IMR-90 (cell line): ENCODE measurements at regions not wholly inside any gene's neighbourhood (a gene's known extent, or its start where the extent isn't known, plus 50 kb on each side); places are given as distances from the start of the nearest gene placed in this dataset.

Experiments used
- ATAC-seq: fragments of 200-7000 bp; cut with Tn5 transposase; 2 replicates; pipeline ENCODE4 v1.9.1; 2020; ENCODE audit warnings: low read depth, mild to moderate bottlenecking, moderate library complexity
- BruUV-seq: library from RNA; stranded (reverse); fragments of 400-500 nt; replicated peaks from 2 replicates; lab custom pipeline; 2021; lab: Mats Ljungman, UMichigan
- CTCF ChIA-PET: fragments of 300-600 bp; formaldehyde crosslinking; extraction: SDS; loops from one replicate; lab custom pipeline; 2021; ENCODE audit warnings: antibody characterized with exemption; lab: Yijun Ruan, JAX
- POLR2A ChIA-PET: fragments of 300-600 bp; sonication (Branson Sonifier 250); formaldehyde crosslinking; loops from one replicate; lab custom pipeline; 2022; ENCODE audit warnings: antibody characterized with exemption; ENCODE audit not compliant: unreplicated experiment; lab: Charles Lee
- DNase-seq: peaks from one replicate; pipeline ENCODE4 v3.0.0; 2013
- H2AFZ ChIP-seq: replicated peaks from 2 replicates; pipeline ENCODE3; 2013; ENCODE audit warnings: low read length, mild to moderate bottlenecking; ENCODE audit not compliant: poor library complexity
- H2AK5ac ChIP-seq: 2 replicates; pipeline ENCODE4 v1.6.1; 2013; ENCODE audit warnings: low read depth, low read length, inconsistent platforms
- H2AK9ac ChIP-seq: replicated peaks from 2 replicates; pipeline ENCODE3; 2013; ENCODE audit warnings: mild to moderate bottlenecking, low read depth, low read length, moderate library complexity; ENCODE audit not compliant: poor library complexity
- H2BK120ac ChIP-seq: 2 replicates; pipeline ENCODE4 v1.6.1; 2013; ENCODE audit warnings: low read depth, low read length, inconsistent platforms
- H2BK15ac ChIP-seq: 3 replicates; pipeline ENCODE4 v1.6.1; 2013; ENCODE audit warnings: low read depth, low read length, inconsistent platforms
- H2BK20ac ChIP-seq: 2 replicates; pipeline ENCODE4 v1.6.1; 2013; ENCODE audit warnings: low read depth, mild to moderate bottlenecking, inconsistent platforms, low read length, moderate library complexity
- H2BK5ac ChIP-seq: 2 replicates; pipeline ENCODE4 v1.6.1; 2013; ENCODE audit warnings: mild to moderate bottlenecking, low read depth, low read length, inconsistent platforms; ENCODE audit not compliant: poor library complexity, severe bottlenecking
- H3K14ac ChIP-seq: replicated peaks from 2 replicates; pipeline ENCODE4 v1.6.1; 2013; ENCODE audit warnings: low read depth, low read length, inconsistent platforms
- H3K18ac ChIP-seq: 2 replicates; pipeline ENCODE4 v1.6.1; 2013; ENCODE audit warnings: low read depth, low read length, control low read depth
- H3K23ac ChIP-seq: 2 replicates; pipeline ENCODE4 v1.6.1; 2013; ENCODE audit warnings: low read depth, low read length, inconsistent platforms
- H3K27ac ChIP-seq: 2 replicates; pipeline ENCODE4 v1.5.1; 2013; ENCODE audit warnings: mild to moderate bottlenecking, control low read depth, low read length; ENCODE audit not compliant: insufficient read depth
- H3K27me3 ChIP-seq: 2 replicates; pipeline ENCODE4 v1.6.1; 2013; ENCODE audit warnings: low read length; ENCODE audit not compliant: control insufficient read depth, insufficient read depth
- H3K36me3 ChIP-seq: 2 replicates; pipeline ENCODE4 v1.6.1; 2013; ENCODE audit warnings: low read length, mixed read lengths; ENCODE audit not compliant: control insufficient read depth, insufficient read depth
- H3K4ac ChIP-seq: 2 replicates; pipeline ENCODE4 v1.6.1; 2013; ENCODE audit warnings: low read depth, low read length, inconsistent platforms
- H3K4me1 ChIP-seq: 2 replicates; pipeline ENCODE4 v1.6.1; 2013; ENCODE audit warnings: low read length, mixed read lengths; ENCODE audit not compliant: control insufficient read depth, insufficient read depth
- H3K4me2 ChIP-seq: 2 replicates; pipeline ENCODE4 v1.6.1; 2013; ENCODE audit warnings: low read depth, mild to moderate bottlenecking, control low read depth, low read length, moderate library complexity
- H3K4me3 ChIP-seq: 2 replicates; pipeline ENCODE4 v1.5.1; 2013; ENCODE audit warnings: low read depth, mild to moderate bottlenecking, control low read depth, low read length, moderate library complexity; ENCODE audit not compliant: insufficient read depth
- H3K56ac ChIP-seq: 2 replicates; pipeline ENCODE4 v1.6.1; 2013; ENCODE audit warnings: low read length, inconsistent platforms; ENCODE audit not compliant: insufficient read depth; ENCODE audit errors: extremely low read depth
- H3K79me1 ChIP-seq, 2 experiments: 2 replicates each; pipeline ENCODE4 v1.6.1; 2013; ENCODE audit warnings: low read length in 2 of 2, inconsistent platforms in 1 of 2, low read depth in 1 of 2
- H3K9ac ChIP-seq: 2 replicates; pipeline ENCODE4 v1.6.1; 2013; ENCODE audit warnings: low read depth, low read length, control low read depth
- H3K9me1 ChIP-seq: 2 replicates; pipeline ENCODE4 v1.6.1; 2013; ENCODE audit warnings: low read length, inconsistent platforms; ENCODE audit not compliant: insufficient read depth
- H3K9me3 ChIP-seq: 2 replicates; pipeline ENCODE4 v1.6.1; 2013; ENCODE audit warnings: low read length; ENCODE audit not compliant: control insufficient read depth, insufficient read depth
- H4K20me1 ChIP-seq: 2 replicates; pipeline ENCODE4 v1.6.1; 2013; ENCODE audit warnings: low read length, inconsistent platforms; ENCODE audit not compliant: insufficient read depth
- H4K5ac ChIP-seq: 2 replicates; pipeline ENCODE4 v1.6.1; 2013; ENCODE audit warnings: mild to moderate bottlenecking, low read depth, low read length, control low read depth
- H4K8ac ChIP-seq, 2 experiments: 2 replicates each; pipeline ENCODE4 v1.6.1; 2013; ENCODE audit warnings: low read depth in 2 of 2, low read length in 2 of 2, control low read depth in 1 of 2, inconsistent platforms in 1 of 2
- H4K91ac ChIP-seq: 2 replicates; pipeline ENCODE4 v1.6.1; 2013; ENCODE audit warnings: low read depth, low read length, inconsistent platforms; ENCODE audit not compliant: insufficient read depth
- BHLHE40 ChIP-seq: fragments of 150-350 bp; IDR thresholded peaks from 2 replicates; pipeline ENCODE4 v1.6.1; 2016; ENCODE audit warnings: mild to moderate bottlenecking, low read depth, low read length
- CEBPB ChIP-seq: IDR thresholded peaks from 2 replicates; pipeline ENCODE4 v1.6.1; 2012; ENCODE audit warnings: low read depth, low read length, improper control_type of control experiment
- CHD1 ChIP-seq: IDR thresholded peaks from 2 replicates; pipeline ENCODE4 v1.6.1; 2012; ENCODE audit warnings: low read depth, low read length, improper control_type of control experiment
- MAZ ChIP-seq: IDR thresholded peaks from 2 replicates; pipeline ENCODE4 v1.6.1; 2012; ENCODE audit warnings: low read depth, mild to moderate bottlenecking, low read length, improper control_type of control experiment, moderate library complexity, borderline replicate concordance
- POLR2A ChIP-seq: IDR thresholded peaks from 2 replicates; pipeline ENCODE4 v1.6.1; 2012; ENCODE audit warnings: mild to moderate bottlenecking, low read depth, low read length
- whole genome bisulfite sequencing, 2 experiments: methylation state at CpG; one replicate each; pipeline versions ENCODE4 v1.1.5 to v1.1.7; 2013; ENCODE audit warnings: missing lambda C conversion rate in 2 of 2; ENCODE audit not compliant: insufficient read length in 1 of 2; ENCODE audit errors: extremely low coverage in 2 of 2; 5-methylcytosine and 5-hydroxymethylcytosine counted together
- dilution Hi-C: fragments of 300-500 bp; cut with HindIII; formaldehyde crosslinking; loops from one replicate; pipeline ENCODE4 v1.14.3; 2018; ENCODE audit warnings: low sequenced_read_pairs; ENCODE audit not compliant: unreplicated experiment
- in situ Hi-C: fragments of 300-500 bp; cut with MboI; formaldehyde crosslinking; loops from 3 replicates; pipeline ENCODE4 v1.14.3; 2019; ENCODE audit warnings: low sequenced_read_pairs, inconsistent platforms, mixed read lengths
- intact Hi-C: fragments of 100-400 bp; cut with micrococcal nuclease; formaldehyde crosslinking; loops from 2 replicates; pipeline ENCODE4 v1.10.0; 2022
- TF ChIP-seq, protein P1 (sequence below): fragments of 150-350 bp; IDR thresholded peaks from 2 replicates; pipeline ENCODE4 v1.6.1; 2016; ENCODE audit warnings: low read depth, mild to moderate bottlenecking, low read length, moderate library complexity, borderline replicate concordance

DNA sequence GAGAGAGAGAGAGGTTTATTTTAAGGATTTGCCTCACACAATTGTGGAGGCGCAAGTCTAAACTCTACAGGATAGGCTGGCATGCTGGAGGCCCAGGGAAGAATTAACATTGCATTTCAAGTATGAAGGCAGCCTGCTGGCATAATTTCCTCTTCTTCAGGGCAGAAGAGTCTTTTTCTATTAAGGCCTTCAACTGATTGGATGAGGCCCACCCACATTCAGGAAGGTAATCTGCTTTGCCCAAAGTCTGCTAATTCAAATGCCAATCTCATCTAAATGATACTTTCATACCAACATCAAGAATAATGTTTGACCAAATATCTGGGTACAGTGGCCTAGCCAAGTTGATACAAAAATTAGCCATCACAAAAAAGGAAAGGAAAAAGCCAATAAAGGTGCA lies 258.1 kb upstream of the MDFIC2 start:
- no TSS peak for BruUV-seq
- ChIA-PET POLR2A (no interaction called here), CTCF (no interaction called here)
- Histone ChIP-seq H3K4ac (no peak overlapping the region), H2AFZ (no peak overlapping the region), H3K36me3 (no peaks in the 10 kb centered on the region), H3K9ac (no peak overlapping the region), H2BK20ac (no peak overlapping the region), H3K79me1 (no peaks in the 10 kb centered on the region), H4K91ac (no peak overlapping the region), H3K23ac (no peak overlapping the region), H3K56ac (no peak overlapping the region), H2BK15ac (no peak overlapping the region), H3K18ac (no peak overlapping the region), H3K9me1 (no peaks in the 10 kb centered on the region), H3K4me1 (no peaks in the 10 kb centered on the region), H3K27ac (no peak overlapping the region), H3K9me3 (no peaks in the 10 kb centered on the region), H4K8ac (no peak overlapping the region), H3K14ac (no peak overlapping the region), H2AK5ac (no peak overlapping the region), H2BK5ac (no peak overlapping the region), H2BK120ac (no peak overlapping the region), H3K4me3 (no peak overlapping the region), H4K20me1 (no peaks in the 10 kb centered on the region), H4K5ac (no peak overlapping the region), H2AK9ac (no peak overlapping the region), H3K4me2 (no peak overlapping the region), H3K27me3 (peaks cover 22% of the 10 kb centered on the region; the same call in 1 of the 2 replicates)
- ATAC-seq (no peak), DNase-seq (no peak)
- dilution Hi-C loops, result no loop called here
- WGBS, 2 experiments, result no CpG with 5 or more reads among the region's 1 CpG
- intact Hi-C loops, result no loop called here
- in situ Hi-C loops, result no loop called here
- no peak for TF ChIP-seq CEBPB
- TF ChIP-seq, protein P1, sequence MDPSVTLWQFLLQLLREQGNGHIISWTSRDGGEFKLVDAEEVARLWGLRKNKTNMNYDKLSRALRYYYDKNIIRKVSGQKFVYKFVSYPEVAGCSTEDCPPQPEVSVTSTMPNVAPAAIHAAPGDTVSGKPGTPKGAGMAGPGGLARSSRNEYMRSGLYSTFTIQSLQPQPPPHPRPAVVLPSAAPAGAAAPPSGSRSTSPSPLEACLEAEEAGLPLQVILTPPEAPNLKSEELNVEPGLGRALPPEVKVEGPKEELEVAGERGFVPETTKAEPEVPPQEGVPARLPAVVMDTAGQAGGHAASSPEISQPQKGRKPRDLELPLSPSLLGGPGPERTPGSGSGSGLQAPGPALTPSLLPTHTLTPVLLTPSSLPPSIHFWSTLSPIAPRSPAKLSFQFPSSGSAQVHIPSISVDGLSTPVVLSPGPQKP, result no peak
- TF ChIP-seq CHD1, result no peak
- no peak for TF ChIP-seq BHLHE40
- TF ChIP-seq MAZ, result no peak
- TF ChIP-seq POLR2A, result no peak
